B cell (primary cell): ENCODE measurements at regions not wholly inside any gene's neighbourhood (a gene's known extent, or its start where the extent isn't known, plus 50 kb on each side); places are given as distances from the start of the nearest gene placed in this dataset.

Source experiments
- ATAC-seq: fragments of 200-7000 bp; cut with Tn5 transposase; one replicate; pipeline ENCODE4 v1.10.0; 2021; ENCODE audit warnings: low read depth, mild to moderate bottlenecking, moderate number of reproducible peaks, moderate library complexity
- CTCF ChIA-PET: fragments of 350-600 bp; sonication (Branson Sonifier 250); formaldehyde crosslinking; loops from one replicate; lab custom pipeline; 2021; ENCODE audit warnings: antibody characterized with exemption, inconsistent platforms; lab: Charles Lee
- POLR2A ChIA-PET: fragments of 350-600 bp; sonication (Branson Sonifier 250); formaldehyde crosslinking; loops from one replicate; lab custom pipeline; 2021; ENCODE audit warnings: antibody characterized with exemption; lab: Charles Lee
- DNase-seq: peaks from one replicate; pipeline ENCODE4 v3.0.0; 2013
- H2AFZ ChIP-seq: 2 replicates; pipeline ENCODE4 v1.6.1; 2012; ENCODE audit warnings: mild to moderate bottlenecking, low read depth, low read length; ENCODE audit not compliant: insufficient read depth, poor library complexity, severe bottlenecking
- H3K27ac ChIP-seq, 2 donors: 1 replicate in 1 of 2; 2 replicates in 1 of 2; pipeline ENCODE4 v1.5.1; 2012 to 2013; ENCODE audit warnings: low read length in 2 of 2, mild to moderate bottlenecking in 2 of 2, moderate library complexity in 1 of 2
- H3K27me3 ChIP-seq, 4 experiments: fragments of 200-600 bp in 1 of 4; sonication (generic) in 1 of 4; replicated peaks in 1 of 4; 1 replicate in 2 of 4; 2 replicates in 2 of 4; pipeline versions ENCODE4 v1.6.1 to v1.7.0; 2013 to 2016; ENCODE audit warnings: low read length in 3 of 4, mild to moderate bottlenecking in 2 of 4, mixed read lengths in 1 of 4, moderate library complexity in 1 of 4; ENCODE audit not compliant: insufficient read depth in 4 of 4, control insufficient read depth in 3 of 4; ENCODE audit errors: control extremely low read depth in 1 of 4
- H3K36me3 ChIP-seq, 2 experiments: replicated peaks in 1 of 2; 1 replicate in 1 of 2; 2 replicates in 1 of 2; pipeline versions ENCODE4 v1.6.1 to v1.7.1; 2013; ENCODE audit warnings: low read length in 1 of 2; ENCODE audit not compliant: insufficient read depth in 2 of 2, control insufficient read depth in 1 of 2; ENCODE audit errors: control extremely low read depth in 1 of 2, extremely low read depth in 1 of 2
- H3K4me1 ChIP-seq, 2 donors: fragments of 200-600 bp in 1 of 2; sonication (generic) in 1 of 2; 1 replicate in 1 of 2; 2 replicates in 1 of 2; pipeline versions ENCODE4 v1.5.1 to v1.6.1; 2013 to 2017; ENCODE audit warnings: low read length in 2 of 2; ENCODE audit not compliant: control insufficient read depth in 2 of 2, insufficient read depth in 2 of 2
- H3K4me2 ChIP-seq: replicated peaks from 2 replicates; pipeline ENCODE3; 2012; ENCODE audit warnings: mild to moderate bottlenecking, low read depth, low read length; ENCODE audit not compliant: poor library complexity, severe bottlenecking
- H3K4me3 ChIP-seq, 5 experiments: fragments of 200-600 bp in 1 of 5; sonication (generic) in 1 of 5; 1 replicate in 3 of 5; 2 replicates in 2 of 5; pipeline versions ENCODE4 v1.5.1 to v1.7.0; 2011 to 2016; ENCODE audit warnings: low read length in 4 of 5, mild to moderate bottlenecking in 4 of 5, low read depth in 2 of 5, control low read depth in 1 of 5, moderate library complexity in 1 of 5; ENCODE audit not compliant: insufficient read depth in 1 of 5; ENCODE audit errors: control extremely low read depth in 1 of 5, extremely low read depth in 1 of 5
- H3K79me2 ChIP-seq: fragments of 200-600 bp; sonication (generic); one replicate; pipeline ENCODE4 v1.6.0; 2016; ENCODE audit warnings: low read length; ENCODE audit not compliant: control insufficient read depth, insufficient read depth
- H3K9ac ChIP-seq: fragments of 200-600 bp; sonication (generic); 2 replicates; pipeline ENCODE4 v1.6.1; 2017; ENCODE audit warnings: mild to moderate bottlenecking, low read length, moderate library complexity
- H3K9me3 ChIP-seq, 3 donors: one replicate each; pipeline versions ENCODE4 v1.6.1 to v1.7.1; 2013; ENCODE audit warnings: low read length in 2 of 3; ENCODE audit not compliant: control insufficient read depth in 2 of 3, insufficient read depth in 1 of 3; ENCODE audit errors: control extremely low read depth in 1 of 3
- H4K20me1 ChIP-seq: 2 replicates; pipeline ENCODE4 v1.6.0; 2012; ENCODE audit warnings: mild to moderate bottlenecking, low read length; ENCODE audit not compliant: insufficient read depth, control insufficient read depth, poor library complexity, severe bottlenecking
- H3K27ac Mint-ChIP-seq: one replicate; pipeline ENCODE4 v1.8.0; 2021; ENCODE audit warnings: mixed read lengths
- H3K27me3 Mint-ChIP-seq: one replicate; pipeline ENCODE4 v1.8.0; 2021; ENCODE audit warnings: mixed read lengths
- H3K4me1 Mint-ChIP-seq: one replicate; pipeline ENCODE4 v1.8.0; 2021; ENCODE audit warnings: mixed read lengths
- H3K4me3 Mint-ChIP-seq: one replicate; pipeline ENCODE4 v1.8.0; 2021; ENCODE audit warnings: mixed read lengths
- H3K9me3 Mint-ChIP-seq: one replicate; pipeline ENCODE4 v1.8.0; 2022; ENCODE audit warnings: mixed read lengths; ENCODE audit not compliant: insufficient read depth
- CTCF ChIP-seq: fragments of 200-600 bp; IDR thresholded peaks from one replicate; pipeline ENCODE4 v1.8.0; 2022; ENCODE audit warnings: antibody characterized with exemption, mild to moderate bottlenecking
- EZH2 ChIP-seq: IDR thresholded peaks from 2 replicates; pipeline ENCODE4 v1.6.1; 2012; ENCODE audit warnings: borderline replicate concordance, low read depth, mild to moderate bottlenecking, moderate library complexity, low read length; ENCODE audit not compliant: insufficient read depth, poor library complexity, severe bottlenecking
- WGBS: methylation state at CpG from one replicate; pipeline ENCODE4 v1.1.5; 2013; ENCODE audit warnings: missing lambda C conversion rate; ENCODE audit not compliant: insufficient coverage; 5-methylcytosine and 5-hydroxymethylcytosine counted together
- intact Hi-C: fragments of 100-400 bp; cut with micrococcal nuclease; formaldehyde crosslinking; loops from one replicate; pipeline ENCODE4 v1.10.0; 2022

GRCh38 chr12:68491204-68491960 is 119.3 kb upstream of the RAP1B start:
- Mint-ChIP-seq H3K4me1 (peaks cover 2% of the 10 kb centered on the region), H3K27ac (no peak overlapping the region), H3K9me3 (no peaks in the 10 kb centered on the region), H3K4me3 (no peak overlapping the region), H3K27me3 (peaks cover 5% of the 10 kb centered on the region)
- ATAC-seq = no peak
- Histone ChIP-seq H3K27ac (no peak overlapping the region), H3K9ac (no peak overlapping the region), H3K36me3 (no peaks in the 10 kb centered on the region), H2AFZ (no peak overlapping the region), H3K9me3 (peaks cover 0 to 6% (median 0%) of the 10 kb centered on the region in 3 donors), H3K4me1 (no peaks in the 10 kb centered on the region), H4K20me1 (no peaks in the 10 kb centered on the region), H3K4me3 (no peak overlapping the region), H3K79me2 (no peaks in the 10 kb centered on the region), H3K4me2 (no peak overlapping the region), H3K27me3 (no peaks in the 10 kb centered on the region)
- POLR2A ChIA-PET = no interaction called here
- no peak for DNase-seq
- WGBS = 100% methylated on average over 1 of the region's 8 CpGs
- CTCF ChIA-PET = no interaction called here
- TF ChIP-seq EZH2 = no peak
- no peak for TF ChIP-seq CTCF
- intact Hi-C loops = no loop called here

GRCh38 chr12:68495336-68496070 is 115.2 kb upstream of the RAP1B start:
- Mint-ChIP-seq H3K9me3 (no peaks in the 10 kb centered on the region), H3K4me3 (no peak overlapping the region), H3K27ac (no peak overlapping the region), H3K27me3 (peaks cover 9% of the 10 kb centered on the region), H3K4me1 (peaks cover 9% of the 10 kb centered on the region)
- Histone ChIP-seq H3K9me3 (no peaks in the 10 kb centered on the region), H4K20me1 (no peaks in the 10 kb centered on the region), H3K27ac (no peak overlapping the region), H3K36me3 (no peaks in the 10 kb centered on the region), H3K79me2 (no peaks in the 10 kb centered on the region), H3K4me3 (no peak overlapping the region), H3K4me1 (no peaks in the 10 kb centered on the region), H2AFZ (no peak overlapping the region), H3K27me3 (no peaks in the 10 kb centered on the region), H3K4me2 (no peak overlapping the region), H3K9ac (no peak overlapping the region)
- DNase-seq (no peak), ATAC-seq (no peak)
- 80% methylated on average over 1 of the region's 3 CpGs for WGBS
- ChIA-PET CTCF (no interaction called here), POLR2A (no interaction called here)
- intact Hi-C loops = no loop called here
- TF ChIP-seq EZH2 = no peak
- no peak for TF ChIP-seq CTCF
